ENCODE measurements at regions not wholly inside any gene's neighbourhood (a gene's known extent, or its start where the extent isn't known, plus 50 kb on each side); places are given as distances from the start of the nearest gene placed in this dataset.

GRCh38 chr2:128874608-128875007, 555.9 kb upstream of the HS6ST1 start:
- peaks cover 0 to 13% of the 10 kb centered on the region in 2 experiments for H3K9me3 ChIP-seq (ENCODE audit: control insufficient read depth in 1 of 2, insufficient read depth in 1 of 2, low read length in 2 of 2)
- no peak for TF ChIP-seq CTCF (IDR thresholded peaks at IDR 0.05)
- ChIA-PET POLR2A (no interaction called here), CTCF (no interaction called here)
- no peaks in the 10 kb centered on the region for H3K9me3 Mint-ChIP-seq
- no peak overlapping the region for H3K27ac Mint-ChIP-seq
- H3K4me3 ChIP-seq (ENCODE audit: low read length) = no peak overlapping the region
- intact Hi-C loops (cut with DNase I, micrococcal nuclease) = no loop called here
- ATAC-seq (ENCODE audit: poor library complexity) = no peak
- H3K27ac ChIP-seq (ENCODE audit: low read depth in 1 of 2, low read length in 2 of 2) = no peak overlapping the region
- no peaks in the 10 kb centered on the region for H3K4me1 ChIP-seq (ENCODE audit: insufficient read depth, low read length)
- no peaks in the 10 kb centered on the region for H3K27me3 Mint-ChIP-seq
- H3K36me3 ChIP-seq (ENCODE audit: insufficient read depth, low read length) = no peaks in the 10 kb centered on the region
- H3K36me3 Mint-ChIP-seq (ENCODE audit: low read depth) = no peaks in the 10 kb centered on the region
- no peak for DNase-seq
- no peaks in the 10 kb centered on the region for H3K27me3 ChIP-seq (ENCODE audit: control insufficient read depth in 1 of 2, insufficient read depth in 2 of 2, low read length in 2 of 2)
- H3K4me3 Mint-ChIP-seq = no peak overlapping the region
- no peaks in the 10 kb centered on the region for H3K4me1 Mint-ChIP-seq (ENCODE audit: low read depth)

- DNase-seq (no peak), ATAC-seq (ENCODE audit: poor library complexity) (no peak)
- H3K36me3 ChIP-seq (ENCODE audit: insufficient read depth, low read length) = no peaks in the 10 kb centered on the region
- ChIA-PET POLR2A (no interaction called here), CTCF (no interaction called here)
- H3K4me1 ChIP-seq (ENCODE audit: insufficient read depth, low read length) = no peaks in the 10 kb centered on the region
- no peak for TF ChIP-seq CTCF (IDR thresholded peaks at IDR 0.05)
- Mint-ChIP-seq H3K27me3 (no peaks in the 10 kb centered on the region), H3K27ac (no peak overlapping the region), H3K4me3 (no peak overlapping the region), H3K36me3 (ENCODE audit: low read depth) (no peaks in the 10 kb centered on the region), H3K4me1 (ENCODE audit: low read depth) (no peaks in the 10 kb centered on the region), H3K9me3 (no peaks in the 10 kb centered on the region)
- peaks cover 0 to 12% of the 10 kb centered on the region in 2 experiments for H3K9me3 ChIP-seq (ENCODE audit: control insufficient read depth in 1 of 2, insufficient read depth in 1 of 2, low read length in 2 of 2)
- no peak overlapping the region for H3K4me3 ChIP-seq (ENCODE audit: low read length)
- intact Hi-C loops (cut with DNase I, micrococcal nuclease) = no loop called here
- no peak overlapping the region for H3K27ac ChIP-seq (ENCODE audit: low read depth in 1 of 2, low read length in 2 of 2)
- H3K27me3 ChIP-seq (ENCODE audit: control insufficient read depth in 1 of 2, insufficient read depth in 2 of 2, low read length in 2 of 2) = no peaks in the 10 kb centered on the region
Observed at GRCh38 chr2:128876986-128877983, 558.6 kb upstream of the HS6ST1 start.

- no peak for DNase-seq
- H3K9me3 Mint-ChIP-seq = no peaks in the 10 kb centered on the region
- Histone ChIP-seq H3K36me3 (ENCODE audit: insufficient read depth, low read length) (no peaks in the 10 kb centered on the region), H3K9me3 (ENCODE audit: control insufficient read depth in 1 of 2, insufficient read depth in 1 of 2, low read length in 2 of 2) (peaks cover 0 to 12% of the 10 kb centered on the region in 2 experiments), H3K27me3 (ENCODE audit: control insufficient read depth in 1 of 2, insufficient read depth in 2 of 2, low read length in 2 of 2) (no peaks in the 10 kb centered on the region), H3K4me1 (ENCODE audit: insufficient read depth, low read length) (no peaks in the 10 kb centered on the region), H3K27ac (ENCODE audit: low read depth in 1 of 2, low read length in 2 of 2) (no peak overlapping the region), H3K4me3 (ENCODE audit: low read length) (no peak overlapping the region)
- ATAC-seq (ENCODE audit: poor library complexity) = no peak
- H3K27ac Mint-ChIP-seq = no peak overlapping the region
- TF ChIP-seq CTCF (IDR thresholded peaks at IDR 0.05) = no peak
- H3K36me3 Mint-ChIP-seq (ENCODE audit: low read depth) = no peaks in the 10 kb centered on the region
- no peaks in the 10 kb centered on the region for H3K4me1 Mint-ChIP-seq (ENCODE audit: low read depth)
- ChIA-PET POLR2A (no interaction called here), CTCF (no interaction called here)
- intact Hi-C loops (cut with DNase I, micrococcal nuclease) = no loop called here
- no peaks in the 10 kb centered on the region for H3K27me3 Mint-ChIP-seq
- H3K4me3 Mint-ChIP-seq = no peak overlapping the region
Observed at GRCh38 chr2:128879161-128879560, 560.5 kb upstream of the HS6ST1 start.

Measured in CD4-positive, alpha-beta T cell (primary cell).